K562 (cell line): ENCODE measurements at regions not wholly inside any gene's neighbourhood (a gene's known extent, or its start where the extent isn't known, plus 50 kb on each side); places are given as distances from the start of the nearest gene placed in this dataset.

Experiments used
- CXXC5 ChIP-seq: fragments of 250-450 bp; sonication (Bioruptor Pico); IDR thresholded peaks from 2 replicates; pipeline ENCODE4 v1.8.0; 2022; ENCODE audit warnings: inconsistent platforms, mild to moderate bottlenecking, moderate library complexity
- E2F8 ChIP-seq: fragments of 450-650 bp; IDR thresholded peaks from 2 replicates; pipeline ENCODE4 v1.7.1; 2018; ENCODE audit warnings: mild to moderate bottlenecking, low read depth; ENCODE audit not compliant: partially characterized antibody
- POLR2A ChIP-seq: fragments of 450-650 bp; conservative IDR thresholded peaks from 2 replicates; pipeline ENCODE4 v1.6.1; 2016
- POLR2AphosphoS5 ChIP-seq: IDR thresholded peaks from 2 replicates; pipeline ENCODE4 v1.6.1; 2011; ENCODE audit warnings: mild to moderate bottlenecking, low read depth, low read length, moderate library complexity; ENCODE audit not compliant: control insufficient read depth, insufficient read depth
- PTBP1 ChIP-seq: fragments of 200-400 bp; formaldehyde crosslinking; IDR thresholded peaks from 2 replicates; pipeline ENCODE4 v1.6.1; 2017; ENCODE audit warnings: low read depth, low read length
- RAD21 ChIP-seq, 2 experiments: fragments of 250-450 bp in 1 of 2; fragments of 450-650 bp in 1 of 2; sonication (Bioruptor Pico) in 1 of 2; formaldehyde crosslinking in 1 of 2; IDR thresholded peaks in 1 of 2; conservative IDR thresholded peaks in 1 of 2; 2 replicates each; pipeline versions ENCODE4 v1.4.0 to v1.8.0; 2020 to 2022; ENCODE audit warnings: mild to moderate bottlenecking in 2 of 2, moderate library complexity in 1 of 2
- TBP ChIP-seq: optimal IDR thresholded peaks from 2 replicates; pipeline ENCODE3; 2011; ENCODE audit warnings: low read depth, low read length, improper control_type of control experiment
- ZC3H4 ChIP-seq: sonication (generic); formaldehyde crosslinking; IDR thresholded peaks from 2 replicates; pipeline ENCODE4 v1.9.0; 2021; ENCODE audit warnings: missing genetic modification reagents, borderline replicate concordance
- ZNF174 ChIP-seq: fragments of 250-450 bp; sonication (Bioruptor Pico); IDR thresholded peaks from 2 replicates; pipeline ENCODE4 v1.4.0; 2020; ENCODE audit warnings: mild to moderate bottlenecking
- ZNF197 ChIP-seq: fragments of 200-800 bp; sonication (Bioruptor generic); IDR thresholded peaks from 2 replicates; pipeline ENCODE4 v1.6.1; 2016; ENCODE audit warnings: low read depth, missing genetic modification characterization, missing compliant biosample characterization
- ZNF431 ChIP-seq: sonication (generic); formaldehyde crosslinking; IDR thresholded peaks from 2 replicates; pipeline ENCODE4 v1.8.0; 2022; ENCODE audit warnings: mild to moderate bottlenecking, missing genetic modification reagents
- ZNF518B ChIP-seq: fragments of 250-450 bp; sonication (Bioruptor Pico); IDR thresholded peaks from 2 replicates; pipeline ENCODE4 v1.5.0; 2021; ENCODE audit warnings: mild to moderate bottlenecking, moderate library complexity

GRCh38 chr2:34534761-34535160, 935.7 kb upstream of the FAM98A start:
- TF ChIP-seq CXXC5 (no peak), RAD21 (CRISPR knock-in tag; conservative IDR thresholded peaks at IDR 0.05 in 1 of 2, IDR thresholded peaks at IDR 0.05 in 1 of 2) (no peak), ZNF197 (no peak), ZNF518B (CRISPR knock-in tag) (no peak), POLR2AphosphoS5 (no peak), POLR2A (no peak), ZNF174 (CRISPR knock-in tag) (no peak), ZC3H4 (no peak), TBP (no peak), PTBP1 (no peak), E2F8 (no peak), ZNF431 (CRISPR knock-in tag) (no peak)
